ENCODE measurements at regions not wholly inside any gene's neighbourhood (a gene's known extent, or its start where the extent isn't known, plus 50 kb on each side); places are given as distances from the start of the nearest gene placed in this dataset.

DNA sequence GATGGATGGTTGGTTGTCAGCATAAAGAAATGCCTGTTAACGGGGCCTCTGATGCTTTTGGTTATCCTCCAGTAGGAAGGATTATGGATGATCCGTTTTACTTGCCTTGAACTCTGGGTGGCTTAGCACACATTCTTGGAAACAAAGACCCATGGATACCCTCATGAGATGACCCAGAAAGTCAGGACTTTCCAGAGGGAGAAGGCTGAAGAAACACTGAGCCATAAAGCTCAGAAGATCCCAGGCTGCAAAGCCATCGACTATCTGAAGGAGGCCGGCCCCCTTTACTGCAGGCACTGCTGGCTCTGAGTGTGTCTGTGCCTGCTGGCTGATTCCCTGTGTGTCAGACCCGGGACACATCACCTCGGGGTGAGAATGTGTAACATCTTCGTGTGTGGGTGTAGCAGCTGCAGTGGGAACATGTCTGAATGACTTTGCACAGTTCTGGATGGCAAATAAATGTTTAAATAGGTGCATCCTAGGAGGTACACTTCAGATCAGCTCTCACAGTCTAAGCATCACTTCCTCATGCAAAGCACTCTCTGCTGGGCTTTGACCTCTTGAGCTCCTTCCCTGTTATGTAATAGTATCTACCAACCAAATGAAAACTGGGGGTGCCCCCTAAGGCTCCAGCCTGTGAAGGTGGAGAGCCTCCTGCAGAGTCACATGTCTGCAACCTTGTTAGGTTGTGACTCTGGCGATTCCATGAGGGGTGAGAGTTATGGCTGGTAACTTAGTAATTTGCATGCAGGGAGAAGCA is 1084.9 kb downstream of the TBC1D22A start:
- no peaks in the 10 kb centered on the region for H3K9me3 ChIP-seq
- no peaks in the 10 kb centered on the region for H3K27me3 ChIP-seq (replicated peaks; ENCODE audit: insufficient read depth)
- H3K36me3 ChIP-seq, result no peaks in the 10 kb centered on the region
- no peaks in the 10 kb centered on the region for H3K4me1 ChIP-seq (ENCODE audit: control insufficient read depth in 1 of 2, low read depth in 2 of 2)
- H3K27ac ChIP-seq, result no peak overlapping the region
- TF ChIP-seq, protein P1, sequence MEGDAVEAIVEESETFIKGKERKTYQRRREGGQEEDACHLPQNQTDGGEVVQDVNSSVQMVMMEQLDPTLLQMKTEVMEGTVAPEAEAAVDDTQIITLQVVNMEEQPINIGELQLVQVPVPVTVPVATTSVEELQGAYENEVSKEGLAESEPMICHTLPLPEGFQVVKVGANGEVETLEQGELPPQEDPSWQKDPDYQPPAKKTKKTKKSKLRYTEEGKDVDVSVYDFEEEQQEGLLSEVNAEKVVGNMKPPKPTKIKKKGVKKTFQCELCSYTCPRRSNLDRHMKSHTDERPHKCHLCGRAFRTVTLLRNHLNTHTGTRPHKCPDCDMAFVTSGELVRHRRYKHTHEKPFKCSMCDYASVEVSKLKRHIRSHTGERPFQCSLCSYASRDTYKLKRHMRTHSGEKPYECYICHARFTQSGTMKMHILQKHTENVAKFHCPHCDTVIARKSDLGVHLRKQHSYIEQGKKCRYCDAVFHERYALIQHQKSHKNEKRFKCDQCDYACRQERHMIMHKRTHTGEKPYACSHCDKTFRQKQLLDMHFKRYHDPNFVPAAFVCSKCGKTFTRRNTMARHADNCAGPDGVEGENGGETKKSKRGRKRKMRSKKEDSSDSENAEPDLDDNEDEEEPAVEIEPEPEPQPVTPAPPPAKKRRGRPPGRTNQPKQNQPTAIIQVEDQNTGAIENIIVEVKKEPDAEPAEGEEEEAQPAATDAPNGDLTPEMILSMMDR (IDR thresholded peaks at IDR 0.05), result no peak
- no peak for DNase-seq (ENCODE audit: low spot score)
- no peak overlapping the region for H3K4me3 ChIP-seq
- no peak for ATAC-seq (ENCODE audit: insufficient number of reproducible peaks, low FRiP score, low read depth)

DNA sequence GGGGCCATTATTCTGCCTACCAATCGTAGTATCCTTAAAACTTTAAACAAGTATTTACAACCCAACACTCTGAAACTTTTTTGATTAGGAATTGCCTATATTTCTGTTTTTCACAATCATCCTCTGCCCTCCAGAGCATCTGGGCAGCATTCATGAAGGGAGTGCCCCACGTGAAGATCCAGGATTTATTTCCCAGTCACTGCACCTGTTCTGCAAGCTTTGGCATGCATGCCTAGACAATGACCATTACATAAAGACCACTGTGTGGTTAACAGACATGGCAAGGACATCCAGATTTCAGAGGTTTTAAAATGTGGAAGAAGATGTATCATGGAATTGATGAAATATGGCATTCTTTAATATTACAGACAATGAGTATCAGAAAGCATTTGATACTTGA is 1083.8 kb downstream of the TBC1D22A start:
- Histone ChIP-seq H3K27me3 (replicated peaks; ENCODE audit: insufficient read depth) (no peaks in the 10 kb centered on the region), H3K9me3 (no peaks in the 10 kb centered on the region), H3K4me1 (ENCODE audit: control insufficient read depth in 1 of 2, low read depth in 2 of 2) (no peaks in the 10 kb centered on the region), H3K36me3 (no peaks in the 10 kb centered on the region), H3K27ac (no peak overlapping the region), H3K4me3 (no peak overlapping the region)
- TF ChIP-seq, protein P1 (IDR thresholded peaks at IDR 0.05), result no peak
- no peak for DNase-seq (ENCODE audit: low spot score)
- no peak for ATAC-seq (ENCODE audit: insufficient number of reproducible peaks, low FRiP score, low read depth)

DNA sequence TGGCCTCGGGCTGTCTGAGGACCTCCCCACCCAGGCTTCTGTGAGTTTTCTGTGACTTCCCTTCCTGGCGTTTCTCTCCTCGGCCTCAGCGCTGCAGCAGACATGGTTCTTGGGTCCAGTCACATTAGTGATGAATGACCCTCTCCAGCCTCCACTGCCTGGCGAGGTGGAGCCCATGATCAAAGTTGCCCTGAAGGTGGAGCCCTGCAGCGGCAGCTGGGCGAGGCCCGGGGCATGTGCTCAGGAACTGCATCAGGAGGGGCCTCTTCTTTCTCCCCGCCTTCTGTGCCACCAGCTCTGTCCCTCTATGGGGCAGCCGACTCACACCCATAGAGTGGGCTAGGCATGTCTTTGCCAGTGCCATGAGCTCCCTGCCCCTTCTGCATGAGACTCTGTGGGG is 1079.7 kb downstream of the TBC1D22A start:
- no peak overlapping the region for H3K27ac ChIP-seq
- no peaks in the 10 kb centered on the region for H3K4me1 ChIP-seq (ENCODE audit: control insufficient read depth in 1 of 2, low read depth in 2 of 2)

DNA sequence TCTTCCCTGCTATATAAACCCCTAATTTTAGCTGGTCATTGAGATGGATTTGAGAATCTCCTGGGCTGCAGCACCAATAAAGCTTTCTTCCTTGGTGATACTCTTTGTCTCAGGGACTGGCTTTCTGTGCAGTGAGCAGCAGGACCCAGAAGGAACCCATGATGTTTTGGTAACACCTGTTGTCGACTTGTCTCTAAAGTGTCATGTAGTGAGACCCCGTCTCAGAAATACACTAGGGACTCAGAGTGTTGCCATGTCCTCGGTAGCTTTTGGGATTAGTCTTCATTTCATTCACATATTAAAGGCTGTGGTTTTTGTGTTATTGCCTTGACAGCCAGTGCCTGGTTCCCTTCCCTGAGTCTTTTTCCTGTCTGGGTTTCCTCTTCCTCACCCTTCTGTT is 1078.7 kb downstream of the TBC1D22A start:
- ATAC-seq (ENCODE audit: insufficient number of reproducible peaks, low FRiP score, low read depth), result no peak
- Histone ChIP-seq H3K4me3 (no peak overlapping the region), H3K27me3 (replicated peaks; ENCODE audit: insufficient read depth) (no peaks in the 10 kb centered on the region), H3K9me3 (no peaks in the 10 kb centered on the region), H3K27ac (no peak overlapping the region), H3K4me1 (ENCODE audit: control insufficient read depth in 1 of 2, low read depth in 2 of 2) (no peaks in the 10 kb centered on the region), H3K36me3 (no peaks in the 10 kb centered on the region)
- no peak for DNase-seq (ENCODE audit: low spot score)
- TF ChIP-seq, protein P1 (IDR thresholded peaks at IDR 0.05), result no peak

More for the DNA sequence above, 1079.7 kb downstream of the TBC1D22A start:
- no peak for ATAC-seq (ENCODE audit: insufficient number of reproducible peaks, low FRiP score, low read depth)
- Histone ChIP-seq H3K9me3 (no peaks in the 10 kb centered on the region), H3K4me3 (no peak overlapping the region), H3K27me3 (replicated peaks; ENCODE audit: insufficient read depth) (no peaks in the 10 kb centered on the region), H3K36me3 (no peaks in the 10 kb centered on the region)
- TF ChIP-seq, protein P1 (IDR thresholded peaks at IDR 0.05), result no peak
- DNase-seq (ENCODE audit: low spot score), result no peak

DNA sequence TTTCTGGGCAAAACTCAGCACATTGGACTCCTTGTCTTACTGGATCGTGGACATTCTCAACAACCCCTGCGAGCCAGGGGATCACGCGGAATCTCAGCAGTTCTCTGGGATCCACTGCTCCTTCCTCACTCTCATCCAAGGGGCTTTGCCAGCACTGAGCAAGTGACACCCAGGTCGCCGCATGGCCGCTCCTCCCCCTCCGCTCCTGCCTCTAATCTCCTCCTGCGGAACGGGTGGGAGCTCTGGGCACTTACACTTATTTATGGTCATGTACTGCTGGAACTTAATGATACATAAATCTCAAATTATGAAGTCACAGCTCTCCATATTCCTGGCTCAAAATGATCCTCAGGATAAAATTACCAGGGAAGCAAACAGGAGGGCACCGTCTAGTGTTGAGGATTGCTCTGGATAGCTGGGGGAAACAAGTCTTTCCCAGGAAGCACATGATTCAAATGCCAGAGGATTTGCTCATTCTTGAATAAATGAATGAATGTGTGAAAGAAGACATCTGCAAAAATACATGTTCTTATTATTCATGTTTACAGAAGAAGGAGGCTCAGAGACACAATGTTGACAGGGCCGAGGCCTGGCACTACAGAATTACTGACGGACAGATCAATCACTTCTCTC is 1077.3 kb downstream of the TBC1D22A start:
- DNase-seq (ENCODE audit: low spot score), result no peak
- Histone ChIP-seq H3K36me3 (no peaks in the 10 kb centered on the region), H3K4me1 (ENCODE audit: control insufficient read depth in 1 of 2, low read depth in 2 of 2) (no peaks in the 10 kb centered on the region), H3K4me3 (no peak overlapping the region), H3K9me3 (no peaks in the 10 kb centered on the region), H3K27ac (no peak overlapping the region), H3K27me3 (replicated peaks; ENCODE audit: insufficient read depth) (no peaks in the 10 kb centered on the region)
- TF ChIP-seq, protein P1 (IDR thresholded peaks at IDR 0.05), result no peak
- ATAC-seq (ENCODE audit: insufficient number of reproducible peaks, low FRiP score, low read depth), result no peak
